Esophagus squamous epithelium (tissue), 5 donors: ENCODE measurements at regions not wholly inside any gene's neighbourhood (a gene's known extent, or its start where the extent isn't known, plus 50 kb on each side); places are given as distances from the start of the nearest gene placed in this dataset.

Experiments used
- DNase-seq: peaks from one replicate; lab custom pipeline; 2025; lab: John Stamatoyannopoulos, UW
- H3K27ac ChIP-seq, 4 donors: fragments of 200-600 bp; sonication (generic); one replicate each; pipeline ENCODE4 v1.5.1; 2016 to 2019; ENCODE audit warnings: mild to moderate bottlenecking in 1 of 4
- H3K27me3 ChIP-seq, 4 donors: fragments of 200-600 bp; sonication (generic); 1 replicate in 3 of 4; 2 replicates in 1 of 4; pipeline versions ENCODE4 v1.5.1 to v1.6.0; 2017 to 2021; ENCODE audit warnings: antibody characterized with exemption in 1 of 4
- H3K36me3 ChIP-seq, 3 donors: fragments of 200-600 bp; sonication (generic); one replicate each; pipeline ENCODE4 v1.5.1; 2016 to 2019
- H3K4me1 ChIP-seq, 3 donors: fragments of 200-600 bp; sonication (generic); one replicate each; pipeline ENCODE4 v1.5.1; 2017 to 2019
- H3K4me3 ChIP-seq, 4 donors: fragments of 200-600 bp; sonication (generic); 1 replicate in 3 of 4; 2 replicates in 1 of 4; pipeline ENCODE4 v1.5.1; 2016 to 2019; ENCODE audit warnings: mild to moderate bottlenecking in 2 of 4, moderate library complexity in 1 of 4
- H3K9me3 ChIP-seq, 3 donors: fragments of 200-600 bp; sonication (generic); one replicate each; pipeline ENCODE4 v1.5.1; 2016 to 2019
- POLR2A ChIP-seq, 4 donors: fragments of 450-650 bp; IDR thresholded peaks; one replicate each; pipeline ENCODE4 v1.6.1; 2017; ENCODE audit warnings: antibody characterized with exemption in 4 of 4, mild to moderate bottlenecking in 4 of 4, moderate library complexity in 3 of 4
- WGBS, 2 donors: methylation state at CpG; one replicate each; pipeline ENCODE4 v1.1.5; 2018; 5-methylcytosine and 5-hydroxymethylcytosine counted together
- intact Hi-C: fragments of 100-400 bp; cut with DNase I; formaldehyde crosslinking; loops from one replicate; pipeline ENCODE4 v1.15.0; 2022
- TF ChIP-seq, protein P1 (sequence below), 6 experiments: fragments of 450-650 bp in 4 of 6; fragments of 200-600 bp in 2 of 6; sonication (generic) in 2 of 6; IDR thresholded peaks; one replicate each; pipeline ENCODE4 v1.5.1; 2016 to 2019; ENCODE audit warnings: antibody characterized with exemption in 6 of 6, mild to moderate bottlenecking in 4 of 6, moderate library complexity in 4 of 6
- donor health status: DM: yes; HTN: yes; CAD: no.

DNA sequence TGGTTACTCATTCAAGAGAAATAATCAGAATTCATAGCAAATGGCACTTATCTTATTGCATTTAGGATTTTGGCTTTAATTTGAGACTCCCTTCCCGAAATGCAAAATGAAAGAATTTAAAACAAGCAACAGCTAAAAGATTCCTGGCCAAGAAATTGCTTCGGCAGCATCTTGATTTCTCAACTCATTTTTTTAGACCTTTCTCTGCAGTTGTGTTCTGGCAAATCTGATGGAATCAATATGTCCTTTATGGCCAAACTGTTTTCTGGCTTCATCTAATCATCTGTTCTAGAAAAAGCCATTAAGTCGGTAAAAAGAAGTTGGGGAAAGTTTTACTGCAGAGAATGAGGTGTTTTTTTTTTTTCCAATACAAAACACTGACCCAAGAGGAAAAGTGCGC lies 172.1 kb downstream of the SLC16A9 start:
- Histone ChIP-seq H3K4me1 (peaks cover 0 to 21% (median 7%) of the 10 kb centered on the region in 3 donors), H3K27me3 (no peaks in the 10 kb centered on the region), H3K9me3 (no peaks in the 10 kb centered on the region), H3K36me3 (no peaks in the 10 kb centered on the region), H3K4me3 (no peak overlapping the region), H3K27ac (peak overlapping the region in 3 of 4 donors; percentile 58 to 88 (median 80))
- intact Hi-C loops = no loop called here
- WGBS, 2 donors = 60 to 66% methylated on average over 4 of the region's 4 CpGs
- TF ChIP-seq POLR2A (IDR thresholded peaks at IDR 0.05) = no peak
- TF ChIP-seq, protein P1, sequence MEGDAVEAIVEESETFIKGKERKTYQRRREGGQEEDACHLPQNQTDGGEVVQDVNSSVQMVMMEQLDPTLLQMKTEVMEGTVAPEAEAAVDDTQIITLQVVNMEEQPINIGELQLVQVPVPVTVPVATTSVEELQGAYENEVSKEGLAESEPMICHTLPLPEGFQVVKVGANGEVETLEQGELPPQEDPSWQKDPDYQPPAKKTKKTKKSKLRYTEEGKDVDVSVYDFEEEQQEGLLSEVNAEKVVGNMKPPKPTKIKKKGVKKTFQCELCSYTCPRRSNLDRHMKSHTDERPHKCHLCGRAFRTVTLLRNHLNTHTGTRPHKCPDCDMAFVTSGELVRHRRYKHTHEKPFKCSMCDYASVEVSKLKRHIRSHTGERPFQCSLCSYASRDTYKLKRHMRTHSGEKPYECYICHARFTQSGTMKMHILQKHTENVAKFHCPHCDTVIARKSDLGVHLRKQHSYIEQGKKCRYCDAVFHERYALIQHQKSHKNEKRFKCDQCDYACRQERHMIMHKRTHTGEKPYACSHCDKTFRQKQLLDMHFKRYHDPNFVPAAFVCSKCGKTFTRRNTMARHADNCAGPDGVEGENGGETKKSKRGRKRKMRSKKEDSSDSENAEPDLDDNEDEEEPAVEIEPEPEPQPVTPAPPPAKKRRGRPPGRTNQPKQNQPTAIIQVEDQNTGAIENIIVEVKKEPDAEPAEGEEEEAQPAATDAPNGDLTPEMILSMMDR (IDR thresholded peaks at IDR 0.05) = no peak
- no peak for DNase-seq

DNA sequence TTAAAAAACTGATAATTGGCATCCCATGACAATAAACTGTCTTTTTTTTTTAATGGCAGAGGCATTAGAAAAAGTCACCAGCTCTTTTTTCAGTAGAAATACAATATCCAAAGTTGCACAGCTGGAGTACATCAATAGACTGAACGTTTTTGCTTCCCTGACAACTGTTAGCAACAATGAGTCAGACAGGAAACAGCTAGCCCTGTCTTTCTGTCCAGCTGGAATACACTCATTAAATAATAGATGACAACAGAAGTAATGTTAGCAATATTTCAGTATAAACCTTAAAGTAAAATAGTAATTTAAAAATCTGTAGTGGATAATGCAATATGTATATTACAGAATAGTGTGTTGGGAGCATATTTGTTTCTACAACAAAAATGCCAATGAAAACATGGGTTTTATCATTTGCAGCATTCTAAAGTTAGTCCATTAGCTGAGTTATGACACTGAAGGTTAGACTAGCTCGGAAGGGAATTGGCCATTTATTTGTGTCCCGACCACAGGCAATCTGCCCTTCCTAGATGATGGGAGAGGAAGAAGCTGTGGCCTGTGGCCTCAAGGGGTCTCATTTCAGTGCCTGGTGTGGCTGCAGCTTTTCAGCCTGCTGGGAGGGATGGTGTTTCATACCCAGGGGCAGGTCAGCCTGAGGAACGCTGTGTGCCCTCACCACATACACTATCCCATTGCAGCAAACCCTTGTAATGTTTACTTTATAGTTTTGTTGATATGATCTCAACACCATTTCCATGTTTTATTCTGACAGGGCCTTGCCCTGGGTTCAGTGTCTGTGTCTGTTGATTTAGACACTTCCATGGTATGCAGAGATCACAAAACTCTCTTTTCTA lies 173.3 kb downstream of the SLC16A9 start:
- no peaks in the 10 kb centered on the region for H3K9me3 ChIP-seq
- TF ChIP-seq, protein P1 (IDR thresholded peaks at IDR 0.05) = no peak
- no peak for TF ChIP-seq POLR2A (IDR thresholded peaks at IDR 0.05)
- peaks cover 0 to 21% (median 7%) of the 10 kb centered on the region in 3 donors for H3K4me1 ChIP-seq
- intact Hi-C loops = no loop called here
- DNase-seq = no peak
- no peaks in the 10 kb centered on the region for H3K27me3 ChIP-seq
- peak overlapping the region in 1 of 4 donors; percentile 27 for H3K4me3 ChIP-seq
- H3K27ac ChIP-seq = peak overlapping the region in 3 of 4 donors; percentile 58 to 88 (median 80)
- 34 to 37% methylated on average over 4 of the region's 4 CpGs for WGBS, 2 donors
- H3K36me3 ChIP-seq = no peaks in the 10 kb centered on the region

DNA sequence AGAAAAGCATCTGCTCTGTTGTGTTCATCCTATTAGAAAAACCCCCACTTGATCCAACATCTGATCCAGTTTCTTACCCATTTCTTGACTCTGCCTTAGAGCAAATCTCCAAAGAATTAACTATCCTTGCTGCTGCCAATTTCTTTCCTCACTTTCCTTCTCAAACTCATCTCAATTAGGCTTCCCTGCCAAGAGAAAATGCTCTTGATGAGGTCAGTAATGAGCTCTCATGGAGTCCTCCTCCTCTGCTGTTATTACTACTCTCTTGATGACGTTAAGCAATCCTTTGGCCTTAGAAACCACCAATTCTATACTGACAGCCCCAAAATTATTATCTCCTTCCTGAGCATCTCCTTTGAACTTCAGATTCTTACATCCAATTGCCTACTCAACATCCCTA lies 162.0 kb upstream of the FAM13C start:
- no peak for DNase-seq
- H3K4me3 ChIP-seq = no peak overlapping the region
- WGBS, 2 donors = 0 to 35% methylated on average over 1 of the region's 1 CpG
- H3K36me3 ChIP-seq = no peaks in the 10 kb centered on the region
- no peaks in the 10 kb centered on the region for H3K9me3 ChIP-seq
- intact Hi-C loops = no loop called here
- H3K27ac ChIP-seq = peak overlapping the region in 2 of 4 donors; percentile 40 to 54
- H3K4me1 ChIP-seq = no peaks in the 10 kb centered on the region
- no peak for TF ChIP-seq POLR2A (IDR thresholded peaks at IDR 0.05)
- TF ChIP-seq, protein P1 (IDR thresholded peaks at IDR 0.05) = no peak
- H3K27me3 ChIP-seq = no peaks in the 10 kb centered on the region

DNA sequence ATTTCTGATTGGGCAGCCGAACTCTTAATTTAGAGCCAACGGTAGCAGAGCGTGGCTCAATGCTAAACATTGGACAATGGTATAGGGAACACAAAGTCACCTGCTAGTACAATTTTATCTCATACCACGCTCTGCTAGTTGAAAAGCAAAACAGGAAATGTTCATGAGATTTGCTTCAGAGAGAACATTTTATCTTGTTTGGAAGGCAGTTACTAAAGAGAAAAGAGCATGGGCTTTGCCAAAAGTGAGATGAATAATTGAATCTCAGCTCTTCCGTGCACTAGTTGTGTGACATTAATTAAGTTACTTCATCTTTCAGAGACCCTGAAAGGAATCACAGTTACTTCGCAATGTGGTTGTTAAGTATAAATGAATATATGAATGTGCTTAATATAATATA lies 161.5 kb upstream of the FAM13C start:
- no peak for DNase-seq
- no peaks in the 10 kb centered on the region for H3K4me1 ChIP-seq
- no peaks in the 10 kb centered on the region for H3K9me3 ChIP-seq
- WGBS, 2 donors = 68 to 71% methylated on average over 6 of the region's 6 CpGs
- no peaks in the 10 kb centered on the region for H3K27me3 ChIP-seq
- peak overlapping the region in 2 of 4 donors; percentile 40 to 54 for H3K27ac ChIP-seq
- no peak overlapping the region for H3K4me3 ChIP-seq
- no peaks in the 10 kb centered on the region for H3K36me3 ChIP-seq
- TF ChIP-seq, protein P1 (IDR thresholded peaks at IDR 0.05) = no peak
- TF ChIP-seq POLR2A (IDR thresholded peaks at IDR 0.05) = no peak
- intact Hi-C loops = no loop called here

DNA sequence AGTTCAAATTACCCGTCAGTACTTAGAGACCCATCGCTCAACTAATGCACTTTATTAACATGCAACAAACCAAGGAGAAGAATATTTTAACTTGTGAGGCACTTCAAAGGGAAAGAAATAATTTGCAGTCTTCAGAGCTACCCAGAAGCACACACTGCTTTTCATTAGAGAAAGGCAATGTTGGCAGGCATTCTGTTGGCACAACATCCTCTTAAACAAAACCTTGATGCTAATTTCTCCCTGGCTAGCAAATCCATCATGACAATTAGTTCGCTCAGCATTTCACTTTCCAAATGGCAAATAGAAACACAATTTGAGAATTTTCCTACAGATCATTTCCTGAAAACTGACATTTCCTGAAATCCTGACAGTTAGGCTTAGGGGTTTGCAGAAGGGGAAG lies 155.6 kb upstream of the FAM13C start:
- WGBS, 2 donors = 28 to 31% methylated on average over 3 of the region's 3 CpGs
- Histone ChIP-seq H3K27ac (no peak overlapping the region), H3K27me3 (no peaks in the 10 kb centered on the region), H3K4me1 (peaks cover 0 to 16% (median 0%) of the 10 kb centered on the region in 3 donors), H3K36me3 (no peaks in the 10 kb centered on the region), H3K4me3 (no peak overlapping the region), H3K9me3 (no peaks in the 10 kb centered on the region)
- DNase-seq = no peak
- intact Hi-C loops = no loop called here
- no peak for TF ChIP-seq POLR2A (IDR thresholded peaks at IDR 0.05)
- TF ChIP-seq, protein P1 (IDR thresholded peaks at IDR 0.05) = no peak
